Liver (tissue), 8 donors: ENCODE measurements at regions not wholly inside any gene's neighbourhood (a gene's known extent, or its start where the extent isn't known, plus 50 kb on each side); places are given as distances from the start of the nearest gene placed in this dataset.

Experiments
- DNase-seq: peaks from one replicate; pipeline ENCODE4 v3.0.0-alpha.2; 2017; ENCODE audit warnings: low spot score
- H3K27ac ChIP-seq, 2 donors: one replicate each; pipeline ENCODE4 v1.7.0; 2013; ENCODE audit warnings: inconsistent platforms in 2 of 2, low read length in 2 of 2, control low read depth in 1 of 2, low read depth in 1 of 2, mild to moderate bottlenecking in 1 of 2
- H3K27me3 ChIP-seq, 4 donors: one replicate each; pipeline versions ENCODE4 v1.6.1 to v1.7.0; 2013; ENCODE audit warnings: low read length in 3 of 4, inconsistent platforms in 1 of 4, mild to moderate bottlenecking in 1 of 4, moderate library complexity in 1 of 4; ENCODE audit not compliant: control insufficient read depth in 4 of 4, insufficient read depth in 4 of 4
- H3K36me3 ChIP-seq, 4 donors: one replicate each; pipeline versions ENCODE4 v1.6.1 to v1.7.0; 2013; ENCODE audit warnings: low read length in 3 of 4, mild to moderate bottlenecking in 3 of 4, low read depth in 1 of 4, moderate library complexity in 1 of 4; ENCODE audit not compliant: control insufficient read depth in 4 of 4, insufficient read depth in 3 of 4
- H3K4me1 ChIP-seq, 4 donors: one replicate each; pipeline versions ENCODE4 v1.6.1 to v1.7.0; 2013; ENCODE audit warnings: low read length in 3 of 4, mild to moderate bottlenecking in 3 of 4, moderate library complexity in 1 of 4; ENCODE audit not compliant: control insufficient read depth in 4 of 4, insufficient read depth in 4 of 4
- H3K4me3 ChIP-seq, 3 donors: one replicate each; pipeline versions ENCODE4 v1.6.1 to v1.7.0; 2013; ENCODE audit warnings: low read length in 3 of 3, control low read depth in 1 of 3, low read depth in 1 of 3, mild to moderate bottlenecking in 1 of 3
- H3K9ac ChIP-seq, 2 donors: one replicate each; pipeline ENCODE4 v1.7.0; 2013; ENCODE audit warnings: low read length in 2 of 2, mild to moderate bottlenecking in 2 of 2, moderate library complexity in 2 of 2, control low read depth in 1 of 2, low read depth in 1 of 2
- H3K9me3 ChIP-seq, 4 donors: one replicate each; pipeline versions ENCODE4 v1.6.1 to v1.7.0; 2013; ENCODE audit warnings: low read length in 3 of 4; ENCODE audit not compliant: control insufficient read depth in 4 of 4
- ATF3 ChIP-seq: IDR thresholded peaks from 2 replicates; pipeline ENCODE4 v1.6.1; 2016; ENCODE audit warnings: antibody characterized with exemption
- CTCF ChIP-seq: fragments of 150-350 bp; IDR thresholded peaks from 2 replicates; pipeline ENCODE4 v1.5.1; 2017; ENCODE audit warnings: improper control_type of control experiment, low read depth, low read length; ENCODE audit not compliant: missing input control
- EGR1 ChIP-seq, 2 donors: IDR thresholded peaks; 2 replicates each; pipeline ENCODE4 v1.6.1; 2016 to 2018; ENCODE audit warnings: antibody characterized with exemption in 2 of 2, low read depth in 2 of 2
- FOXA1 ChIP-seq: IDR thresholded peaks from 2 replicates; pipeline ENCODE4 v1.6.1; 2016; ENCODE audit warnings: antibody characterized with exemption
- FOXA2 ChIP-seq: IDR thresholded peaks from 2 replicates; pipeline ENCODE4 v1.6.1; 2016; ENCODE audit warnings: antibody characterized with exemption
- GABPA ChIP-seq, 2 donors: IDR thresholded peaks in 1 of 2; conservative IDR thresholded peaks in 1 of 2; 2 replicates each; pipeline ENCODE4 v1.6.1; 2016; ENCODE audit warnings: antibody characterized with exemption in 2 of 2, mild to moderate bottlenecking in 1 of 2, moderate library complexity in 1 of 2
- HNF4G ChIP-seq: IDR thresholded peaks from 2 replicates; pipeline ENCODE4 v1.6.1; 2016; ENCODE audit warnings: antibody characterized with exemption
- JUND ChIP-seq, 2 donors: IDR thresholded peaks; 2 replicates each; pipeline ENCODE4 v1.6.1; 2016; ENCODE audit warnings: antibody characterized with exemption in 2 of 2
- MAX ChIP-seq: IDR thresholded peaks from 2 replicates; pipeline ENCODE4 v1.6.1; 2016; ENCODE audit warnings: antibody characterized with exemption
- NR2F2 ChIP-seq: IDR thresholded peaks from 2 replicates; pipeline ENCODE4 v1.6.1; 2016; ENCODE audit warnings: antibody characterized with exemption
- RAD21 ChIP-seq, 2 donors: IDR thresholded peaks; 2 replicates each; pipeline ENCODE4 v1.6.1; 2016; ENCODE audit warnings: antibody characterized with exemption in 2 of 2, mild to moderate bottlenecking in 2 of 2
- REST ChIP-seq: IDR thresholded peaks from 2 replicates; pipeline ENCODE4 v1.6.1; 2016; ENCODE audit warnings: antibody characterized with exemption, mild to moderate bottlenecking
- RXRA ChIP-seq, 2 donors: IDR thresholded peaks; 2 replicates each; pipeline ENCODE4 v1.6.1; 2017 to 2018; ENCODE audit warnings: antibody characterized with exemption in 2 of 2, mild to moderate bottlenecking in 1 of 2
- SP1 ChIP-seq: IDR thresholded peaks from 2 replicates; pipeline ENCODE4 v1.6.1; 2018; ENCODE audit warnings: antibody characterized with exemption, mild to moderate bottlenecking
- TAF1 ChIP-seq: conservative IDR thresholded peaks from 2 replicates; pipeline ENCODE4 v1.6.1; 2016; ENCODE audit warnings: antibody characterized with exemption, mild to moderate bottlenecking
- YY1 ChIP-seq: IDR thresholded peaks from 2 replicates; pipeline ENCODE4 v1.6.1; 2016; ENCODE audit warnings: antibody characterized with exemption, mild to moderate bottlenecking
- ZBTB33 ChIP-seq: IDR thresholded peaks from 2 replicates; pipeline ENCODE4 v1.6.1; 2016; ENCODE audit warnings: antibody characterized with exemption
- WGBS: extraction: QIAGEN DNeasy Blood & Tissue Kit; methylation state at CpG from one replicate; pipeline ENCODE4 v1.1.7; 2013; 5-methylcytosine and 5-hydroxymethylcytosine counted together
- donor health status: healthy.
- donor health status: healthy.
- donor health status: healthy.
- donor health status: healthy.
- donor health status: healthy.

- TF ChIP-seq TAF1 (no peak), ATF3 (peak; percentile 17), FOXA1 (no peak)
These were observed 64.5 kb downstream of the C9orf152 start (continued) for GRCh38 chr9:110143485-110143884.

- H3K27ac ChIP-seq: no peak overlapping the region
- DNase-seq: no peak
- H3K4me3 ChIP-seq: no peak overlapping the region
- peaks cover 0 to 3% (median 0%) of the 10 kb centered on the region in 4 donors for H3K36me3 ChIP-seq
- no peak overlapping the region for H3K9ac ChIP-seq
- TF ChIP-seq EGR1 (IDR thresholded peaks at IDR 0.05; ENCODE audit: low read depth in 2 of 2): no peak
- no peak for TF ChIP-seq RXRA (IDR thresholded peaks at IDR 0.05)
- TF ChIP-seq RAD21 (IDR thresholded peaks at IDR 0.05): no peak
- TF ChIP-seq SP1: no peak
- TF ChIP-seq JUND (IDR thresholded peaks at IDR 0.05): no peak
- TF ChIP-seq CTCF: no peak
- TF ChIP-seq FOXA1: no peak
- no peak for TF ChIP-seq MAX
- TF ChIP-seq GABPA (IDR thresholded peaks at IDR 0.05 in 1 of 2, conservative IDR thresholded peaks at IDR 0.05 in 1 of 2): no peak
- H3K27me3 ChIP-seq: no peaks in the 10 kb centered on the region
- H3K4me1 ChIP-seq: peaks cover 10 to 33% (median 21%) of the 10 kb centered on the region in 4 donors
- WGBS: 76% methylated on average over 2 of the region's 2 CpGs
- H3K9me3 ChIP-seq: no peaks in the 10 kb centered on the region
These were observed 63.9 kb downstream of the C9orf152 start for GRCh38 chr9:110143950-110144545.

GRCh38 chr9:110146373-110146772, 61.6 kb downstream of the C9orf152 start:
- H3K9me3 ChIP-seq: no peaks in the 10 kb centered on the region
- H3K9ac ChIP-seq: no peak overlapping the region
- no peaks in the 10 kb centered on the region for H3K27me3 ChIP-seq
- H3K27ac ChIP-seq: no peak overlapping the region
- H3K4me1 ChIP-seq: peaks cover 10 to 28% (median 22%) of the 10 kb centered on the region in 4 donors
- H3K4me3 ChIP-seq: no peak overlapping the region
- DNase-seq: no peak
- TF ChIP-seq SP1 (no peak), EGR1 (IDR thresholded peaks at IDR 0.05; ENCODE audit: low read depth in 2 of 2) (no peak), GABPA (IDR thresholded peaks at IDR 0.05 in 1 of 2, conservative IDR thresholded peaks at IDR 0.05 in 1 of 2) (no peak), REST (no peak), MAX (no peak), JUND (IDR thresholded peaks at IDR 0.05) (no peak), YY1 (no peak), TAF1 (no peak), FOXA1 (no peak), ZBTB33 (no peak), HNF4G (no peak), NR2F2 (no peak), FOXA2 (no peak), CTCF (no peak)
- H3K36me3 ChIP-seq: peaks cover 0 to 1% (median 0%) of the 10 kb centered on the region in 4 donors
- WGBS: 78% methylated on average over 1 of the region's 1 CpG
